ENCODE measurements at regions not wholly inside any gene's neighbourhood (a gene's known extent, or its start where the extent isn't known, plus 50 kb on each side); places are given as distances from the start of the nearest gene placed in this dataset.
"Not testable (repeated sequence)": the region's sequence is repeated elsewhere in the genome, so short reads cannot be mapped to it uniquely, and the experiment has no call there.

- DNase-seq (ENCODE audit: extremely low read depth, low read depth), result no peak
- TF ChIP-seq CTCF (IDR thresholded peaks at IDR 0.05; ENCODE audit: low read depth, low read length, missing control alignments), result no peak
- no peak overlapping the region for H3K4me3 ChIP-seq (replicated peaks; ENCODE audit: low read depth, low read length)
Observed at GRCh38 chr5:143521846-143522400, 118.4 kb upstream of the NR3C1 start.

GRCh38 chr5:143521141-143521540, 117.7 kb upstream of the NR3C1 start:
- TF ChIP-seq CTCF (IDR thresholded peaks at IDR 0.05; ENCODE audit: low read depth, low read length, missing control alignments), result no peak
- DNase-seq (ENCODE audit: extremely low read depth, low read depth), result no peak

GRCh38 chr5:143519215-143519614, 115.7 kb upstream of the NR3C1 start:
- not testable (repeated sequence) for DNase-seq (ENCODE audit: extremely low read depth, low read depth); H3K4me3 ChIP-seq (replicated peaks; ENCODE audit: low read depth, low read length)

More at GRCh38 chr5:143521141-143521540, 117.7 kb upstream of the NR3C1 start:
- no peak overlapping the region for H3K4me3 ChIP-seq (replicated peaks; ENCODE audit: low read depth, low read length)

- H3K4me3 ChIP-seq (replicated peaks; ENCODE audit: low read depth, low read length); DNase-seq (ENCODE audit: extremely low read depth, low read depth): not testable (repeated sequence)
Observed at GRCh38 chr5:143517824-143518223, 114.3 kb upstream of the NR3C1 start.

DNA sequence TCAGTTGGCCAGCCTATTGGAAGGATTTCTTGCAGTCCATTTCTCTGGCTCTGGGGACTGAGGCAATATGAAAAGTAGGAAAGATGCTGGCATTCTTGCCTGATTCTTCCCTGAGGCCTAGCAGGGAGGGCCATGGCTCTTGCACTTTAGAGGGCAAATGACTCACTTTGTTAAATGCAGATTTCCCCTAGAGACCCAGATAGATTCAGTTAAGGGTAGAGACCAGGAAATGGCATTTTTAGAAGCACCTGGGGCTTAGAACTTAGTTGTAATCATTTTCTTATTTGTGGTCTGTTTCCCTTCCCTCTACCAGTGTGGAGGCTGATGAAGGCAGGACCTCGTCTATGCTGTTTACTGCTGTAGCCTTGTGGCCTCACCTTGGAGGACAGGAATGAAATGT, 112.8 kb upstream of the NR3C1 start:
- DNase-seq (ENCODE audit: extremely low read depth, low read depth), result no peak
- TF ChIP-seq CTCF (IDR thresholded peaks at IDR 0.05; ENCODE audit: low read depth, low read length, missing control alignments), result no peak
- H3K4me3 ChIP-seq (replicated peaks; ENCODE audit: low read depth, low read length), result no peak overlapping the region

DNA sequence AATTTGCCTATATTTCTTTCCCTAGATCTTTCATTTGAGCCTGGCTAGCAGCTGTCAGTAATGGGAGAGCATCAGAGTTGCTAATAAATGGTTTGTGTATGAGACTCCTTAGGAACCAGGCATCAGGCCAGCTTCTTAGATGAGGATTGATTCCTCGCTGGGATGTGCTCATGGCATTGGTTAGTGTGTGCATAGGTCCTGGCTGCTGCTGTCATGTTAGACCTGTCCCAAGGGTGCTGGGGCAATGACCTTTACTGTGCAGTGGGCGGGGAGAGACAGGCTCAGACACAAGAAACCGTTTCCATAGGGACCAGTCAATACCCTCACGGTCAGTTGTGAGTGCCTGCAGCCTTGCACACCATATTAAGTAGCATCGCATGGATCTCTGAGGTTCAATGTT, 112.3 kb upstream of the NR3C1 start:
- no peak for DNase-seq (ENCODE audit: extremely low read depth, low read depth)
- H3K4me3 ChIP-seq (replicated peaks; ENCODE audit: low read depth, low read length), result no peak overlapping the region
- TF ChIP-seq CTCF (IDR thresholded peaks at IDR 0.05; ENCODE audit: low read depth, low read length, missing control alignments), result no peak

DNA sequence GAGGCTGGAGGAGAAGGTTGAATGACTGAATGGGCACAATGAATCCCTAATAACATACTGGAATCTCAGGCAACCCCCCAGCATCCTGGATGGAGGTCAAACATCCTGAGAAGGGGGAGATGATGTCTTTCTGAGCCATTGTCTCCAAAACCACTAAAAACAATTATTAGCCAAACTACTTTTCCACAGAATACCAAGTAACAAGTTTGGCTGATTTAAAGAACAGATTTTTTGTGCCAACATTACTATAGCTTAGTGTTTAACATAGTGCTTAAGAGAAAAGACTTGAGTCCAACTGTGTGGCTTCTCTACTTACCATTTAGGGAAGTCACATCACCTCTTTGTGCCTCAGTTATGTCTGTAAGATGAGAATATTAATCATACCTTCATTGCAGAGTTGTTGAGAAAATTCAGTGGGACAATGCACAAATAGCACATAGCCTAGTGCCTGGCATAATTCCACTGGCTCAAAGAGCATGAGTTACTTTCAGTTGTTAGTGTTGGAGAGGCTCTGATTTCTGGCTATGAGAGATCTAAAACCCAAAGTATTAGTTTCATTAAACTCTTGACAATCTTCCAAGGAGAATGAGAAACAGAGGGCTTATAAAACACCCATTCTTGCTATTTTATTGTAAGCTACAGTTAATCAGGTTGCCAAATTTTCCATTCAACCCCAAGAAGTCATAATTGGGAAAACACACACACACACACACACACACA, 111.3 kb upstream of the NR3C1 start:
- no peak overlapping the region for H3K4me3 ChIP-seq (replicated peaks; ENCODE audit: low read depth, low read length)
- DNase-seq (ENCODE audit: extremely low read depth, low read depth), result no peak
- TF ChIP-seq CTCF (IDR thresholded peaks at IDR 0.05; ENCODE audit: low read depth, low read length, missing control alignments), result no peak

DNA sequence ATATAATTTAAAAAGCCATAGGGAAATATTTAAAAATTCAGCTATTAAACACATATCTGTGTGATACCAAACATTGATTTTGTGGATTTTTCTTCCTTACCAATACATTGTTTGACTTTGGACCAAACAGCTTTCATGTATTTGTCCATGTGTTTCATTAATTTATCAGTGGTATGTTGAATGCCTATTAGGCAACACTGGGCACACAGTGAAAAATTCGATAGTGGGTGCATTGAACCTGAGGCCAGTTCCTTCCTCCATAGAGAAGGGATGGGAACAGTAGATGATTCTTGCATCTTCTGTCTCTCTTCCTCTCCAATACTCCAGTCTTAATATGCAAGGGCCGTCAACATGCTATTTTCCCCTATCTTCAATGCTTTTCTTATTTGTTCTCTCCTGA, 110.2 kb upstream of the NR3C1 start:
- no peak for TF ChIP-seq CTCF (IDR thresholded peaks at IDR 0.05; ENCODE audit: low read depth, low read length, missing control alignments)
- no peak overlapping the region for H3K4me3 ChIP-seq (replicated peaks; ENCODE audit: low read depth, low read length)
- no peak for DNase-seq (ENCODE audit: extremely low read depth, low read depth)
